GM10266 (cell line): ENCODE measurements at regions not wholly inside any gene's neighbourhood (a gene's known extent, or its start where the extent isn't known, plus 50 kb on each side); places are given as distances from the start of the nearest gene placed in this dataset.

Experiments used
- DNase-seq: peaks from one replicate; pipeline ENCODE4 v3.0.0; 2012; ENCODE audit errors: extremely low spot score
- CTCF ChIP-seq: IDR thresholded peaks from 2 replicates; pipeline ENCODE4 v1.5.1; 2012; ENCODE audit warnings: mild to moderate bottlenecking, low read depth; ENCODE audit not compliant: control insufficient read depth, insufficient read depth; ENCODE audit errors: missing control alignments

DNA sequence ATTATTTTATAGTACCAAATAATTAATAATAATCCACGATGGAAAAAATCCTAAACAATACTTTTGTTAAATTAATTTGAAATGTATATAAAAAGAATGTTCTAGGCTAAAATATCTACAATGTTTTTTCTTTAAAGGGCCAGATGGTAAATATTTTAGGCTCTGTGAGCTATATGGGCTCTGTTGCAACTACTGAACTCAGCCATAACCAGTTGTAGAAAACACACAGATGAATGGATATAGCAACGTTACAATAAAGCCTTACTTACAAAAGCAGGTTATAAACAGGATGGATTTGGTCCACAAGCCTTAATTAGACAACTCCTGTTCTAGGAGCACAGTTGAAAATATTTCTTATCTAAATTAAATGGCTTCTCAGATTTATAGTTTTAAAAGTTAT lies 245.2 kb downstream of the KCNC2 start:
- no peak for DNase-seq
- no peak for TF ChIP-seq CTCF

- no peak for DNase-seq
Observed at GRCh38 chr12:74971201-74971600, 238.4 kb downstream of the KCNC2 start.

GRCh38 chr12:74977832-74978481 lies 231.7 kb downstream of the KCNC2 start:
- TF ChIP-seq CTCF = no peak
- DNase-seq = no peak

More at GRCh38 chr12:74971201-74971600, 238.4 kb downstream of the KCNC2 start:
- no peak for TF ChIP-seq CTCF

DNA sequence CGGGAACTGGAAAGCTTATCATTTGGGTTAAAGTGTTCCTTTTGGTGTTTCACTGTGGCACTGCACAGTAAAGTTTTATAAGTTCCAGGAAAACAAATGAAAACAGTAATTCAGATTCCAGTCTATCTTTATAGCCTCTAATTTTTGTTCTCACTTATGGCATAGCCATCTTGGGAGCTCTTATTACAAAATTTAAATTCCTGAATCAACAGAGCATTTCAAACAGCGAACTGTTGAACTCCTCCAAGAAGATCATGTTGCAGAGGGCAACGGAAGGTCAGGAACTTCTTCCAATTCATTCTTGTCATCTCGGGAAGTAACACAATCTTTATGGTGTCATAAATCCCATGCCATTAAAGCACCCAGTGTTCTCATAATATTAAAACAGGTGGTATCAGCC lies 229.1 kb downstream of the KCNC2 start:
- TF ChIP-seq CTCF = no peak
- no peak for DNase-seq

GRCh38 chr12:74981541-74981940 lies 228.1 kb downstream of the KCNC2 start:
- no peak for TF ChIP-seq CTCF
- no peak for DNase-seq

DNA sequence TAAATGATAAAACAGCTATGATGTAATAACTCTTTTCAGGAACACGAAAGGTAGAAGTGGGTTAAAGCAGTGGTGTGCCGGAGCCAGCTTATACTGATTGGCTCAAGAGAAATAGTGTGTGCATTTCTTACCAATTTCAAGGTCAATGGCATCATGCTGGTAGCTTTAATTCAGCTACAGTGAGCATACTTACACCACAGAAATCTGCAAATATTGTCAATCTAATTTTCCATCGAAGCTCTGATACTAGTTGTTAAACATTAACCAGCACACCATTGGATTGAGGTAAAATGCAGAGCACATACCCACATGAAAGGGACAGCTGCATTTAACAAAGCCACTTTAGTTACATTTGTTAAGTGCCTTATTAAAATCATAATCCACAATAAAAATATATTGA lies 225.7 kb downstream of the KCNC2 start:
- DNase-seq = no peak
- no peak for TF ChIP-seq CTCF

DNA sequence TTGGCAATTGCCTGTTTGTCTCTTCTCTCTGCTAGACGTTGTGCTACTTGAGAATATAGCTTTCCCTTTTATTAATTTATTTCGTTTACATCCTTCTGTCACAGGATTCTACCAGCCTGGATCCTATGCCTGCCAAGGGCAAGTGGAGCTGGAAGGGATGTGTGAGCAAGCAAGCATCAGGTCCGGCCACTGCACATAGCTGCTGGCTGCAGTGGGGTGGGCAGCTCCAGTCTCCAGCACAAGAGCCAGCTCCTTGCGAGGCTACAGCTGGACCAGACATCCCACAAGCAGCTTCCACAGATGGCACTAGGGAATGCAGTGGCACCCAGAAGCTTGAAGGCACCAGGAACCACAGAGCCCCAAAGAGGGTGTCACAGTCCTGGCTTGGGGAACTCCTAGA lies 225.0 kb downstream of the KCNC2 start:
- TF ChIP-seq CTCF = no peak
- no peak for DNase-seq
